Endothelial cell (in vitro differentiated cells): ENCODE measurements at regions not wholly inside any gene's neighbourhood (a gene's known extent, or its start where the extent isn't known, plus 50 kb on each side); places are given as distances from the start of the nearest gene placed in this dataset.

ENCODE experiments used
- DNase-seq: peaks from one replicate; pipeline ENCODE4 v3.0.0; 2021; ENCODE audit warnings: low spot score
- H3K27ac Mint-ChIP-seq: one replicate; pipeline ENCODE4 v1.8.0; 2021; ENCODE audit warnings: mixed read lengths, inconsistent platforms; ENCODE audit not compliant: unreplicated experiment
- H3K27me3 Mint-ChIP-seq: one replicate; pipeline ENCODE4 v1.8.0; 2021; ENCODE audit warnings: mild to moderate bottlenecking, moderate library complexity, mixed read lengths, inconsistent platforms; ENCODE audit not compliant: unreplicated experiment
- H3K36me3 Mint-ChIP-seq: one replicate; pipeline ENCODE4 v1.8.0; 2021; ENCODE audit warnings: mild to moderate bottlenecking, low read depth, mixed read lengths, inconsistent platforms; ENCODE audit not compliant: unreplicated experiment
- H3K4me1 Mint-ChIP-seq: one replicate; pipeline ENCODE4 v1.8.0; 2021; ENCODE audit warnings: mild to moderate bottlenecking, mixed read lengths, inconsistent platforms; ENCODE audit not compliant: unreplicated experiment
- H3K4me3 Mint-ChIP-seq: one replicate; pipeline ENCODE4 v1.8.0; 2021; ENCODE audit warnings: mild to moderate bottlenecking, mixed read lengths, inconsistent platforms; ENCODE audit not compliant: unreplicated experiment
- H3K9me3 Mint-ChIP-seq: one replicate; pipeline ENCODE4 v1.8.0; 2021; ENCODE audit warnings: mixed read lengths, inconsistent platforms; ENCODE audit not compliant: unreplicated experiment
- CTCF ChIP-seq: fragments of 200-600 bp; sonication (generic); IDR thresholded peaks from one replicate; pipeline ENCODE4 v1.5.0; 2021; ENCODE audit warnings: antibody characterized with exemption; ENCODE audit not compliant: unreplicated experiment

GRCh38 chr11:95379479-95379878, 148.5 kb upstream of the SESN3 start:
- no peak overlapping the region for H3K4me3 Mint-ChIP-seq
- H3K4me1 Mint-ChIP-seq: peaks cover 3% of the 10 kb centered on the region
- H3K27ac Mint-ChIP-seq: no peak overlapping the region

GRCh38 chr11:95378789-95379188, 147.8 kb upstream of the SESN3 start:
- Mint-ChIP-seq H3K4me3 (no peak overlapping the region), H3K27ac (no peak overlapping the region), H3K36me3 (no peaks in the 10 kb centered on the region), H3K27me3 (peaks cover 5% of the 10 kb centered on the region), H3K9me3 (no peaks in the 10 kb centered on the region), H3K4me1 (peaks cover 3% of the 10 kb centered on the region)
- DNase-seq: no peak
- no peak for TF ChIP-seq CTCF

More at GRCh38 chr11:95379479-95379878, 148.5 kb upstream of the SESN3 start:
- Mint-ChIP-seq H3K9me3 (no peaks in the 10 kb centered on the region), H3K36me3 (no peaks in the 10 kb centered on the region), H3K27me3 (peaks cover 5% of the 10 kb centered on the region)
- DNase-seq: no peak
- TF ChIP-seq CTCF: no peak

GRCh38 chr11:95378111-95378510, 147.1 kb upstream of the SESN3 start:
- Mint-ChIP-seq H3K9me3 (no peaks in the 10 kb centered on the region), H3K27ac (no peak overlapping the region), H3K36me3 (no peaks in the 10 kb centered on the region), H3K27me3 (peaks cover 5% of the 10 kb centered on the region), H3K4me1 (peaks cover 3% of the 10 kb centered on the region), H3K4me3 (no peak overlapping the region)
- no peak for TF ChIP-seq CTCF
- DNase-seq: no peak

GRCh38 chr11:95375886-95376285, 144.9 kb upstream of the SESN3 start:
- Mint-ChIP-seq H3K27ac (no peak overlapping the region), H3K9me3 (no peaks in the 10 kb centered on the region), H3K36me3 (no peaks in the 10 kb centered on the region), H3K4me1 (peaks cover 3% of the 10 kb centered on the region), H3K27me3 (peaks cover 5% of the 10 kb centered on the region), H3K4me3 (no peak overlapping the region)
- no peak for TF ChIP-seq CTCF
- DNase-seq: no peak

- H3K36me3 Mint-ChIP-seq: no peaks in the 10 kb centered on the region
- H3K27ac Mint-ChIP-seq: no peak overlapping the region
- no peaks in the 10 kb centered on the region for H3K9me3 Mint-ChIP-seq
Measured at GRCh38 chr11:95375451-95375850, 144.4 kb upstream of the SESN3 start.

More at GRCh38 chr11:95375451-95375850, 144.4 kb upstream of the SESN3 start:
- TF ChIP-seq CTCF: no peak
- Mint-ChIP-seq H3K4me3 (no peak overlapping the region), H3K27me3 (peaks cover 4% of the 10 kb centered on the region), H3K4me1 (peaks cover 3% of the 10 kb centered on the region)
- no peak for DNase-seq
